CD4-positive, alpha-beta T cell treated with Interferon gamma for 1 hour (primary cell): ENCODE measurements at regions not wholly inside any gene's neighbourhood (a gene's known extent, or its start where the extent isn't known, plus 50 kb on each side); places are given as distances from the start of the nearest gene placed in this dataset.

Experiments
- DNase-seq: peaks from one replicate; pipeline ENCODE4 v3.0.0-alpha.2; 2020

DNA sequence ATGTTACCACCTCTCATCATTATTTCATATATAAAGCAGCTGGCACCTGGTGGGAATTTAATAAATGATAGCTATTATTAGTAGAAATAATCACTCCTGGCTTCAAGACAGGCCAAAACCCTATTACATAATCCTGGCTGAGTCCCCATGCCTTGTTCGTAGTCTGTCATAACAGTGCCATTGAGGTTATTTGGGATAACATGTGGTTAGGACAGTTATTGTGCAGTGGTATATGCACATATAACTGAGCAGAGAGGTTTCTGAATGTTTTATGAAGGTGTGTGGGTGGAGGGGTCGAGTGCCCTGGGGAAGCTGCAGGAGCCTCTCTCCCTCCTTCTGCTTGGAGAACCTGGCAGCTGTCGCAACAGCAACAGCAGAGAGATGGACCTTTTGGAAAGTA is 162.4 kb upstream of the NABP1 start:
- DNase-seq, result no peak

DNA sequence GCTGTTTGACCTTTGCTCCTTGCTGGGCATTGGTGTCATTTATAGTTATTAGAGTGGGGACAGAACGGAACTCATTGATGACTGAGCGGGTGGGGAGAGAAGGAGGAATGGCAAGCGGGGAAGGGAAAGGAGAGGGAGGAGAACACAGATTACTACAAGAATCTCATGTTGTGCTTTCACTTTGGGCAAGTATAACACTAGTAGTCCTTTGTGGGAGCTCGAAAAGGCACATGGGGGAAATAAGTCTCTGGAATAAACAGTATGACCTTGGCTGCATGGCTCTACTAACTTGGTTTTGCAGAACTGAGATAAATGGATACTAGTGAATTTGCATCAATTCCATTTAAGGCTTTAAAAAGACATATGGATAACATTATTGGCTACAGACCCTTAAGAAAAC is 161.7 kb upstream of the NABP1 start:
- no peak for DNase-seq

DNA sequence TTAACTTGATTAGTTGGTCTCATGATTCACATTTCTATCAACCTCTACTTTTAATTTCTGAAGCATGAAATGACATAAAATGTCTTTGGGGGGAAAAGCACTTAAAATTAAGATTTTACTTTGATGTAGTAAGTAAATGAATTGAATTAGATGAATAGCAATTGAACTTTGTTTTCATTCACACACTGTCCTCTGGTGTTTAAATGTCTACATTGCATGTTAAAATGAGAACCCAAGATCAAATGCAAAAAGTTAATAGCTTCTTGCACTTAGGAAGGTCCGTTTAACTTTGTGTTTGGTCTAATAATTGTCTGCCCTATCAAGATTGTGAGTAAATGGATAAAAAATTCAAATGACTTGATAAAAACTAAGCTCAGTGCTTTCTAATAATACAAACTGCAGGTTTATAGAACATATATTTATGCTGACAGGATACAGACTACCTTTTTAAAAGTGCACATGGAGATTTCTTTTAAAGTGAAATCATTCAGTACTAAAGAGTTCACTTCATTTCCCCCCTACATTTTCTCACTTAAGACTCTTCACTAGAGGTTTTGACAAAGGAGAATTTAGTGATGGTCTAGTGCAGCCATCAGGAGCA is 156.2 kb upstream of the NABP1 start:
- DNase-seq, result no peak

DNA sequence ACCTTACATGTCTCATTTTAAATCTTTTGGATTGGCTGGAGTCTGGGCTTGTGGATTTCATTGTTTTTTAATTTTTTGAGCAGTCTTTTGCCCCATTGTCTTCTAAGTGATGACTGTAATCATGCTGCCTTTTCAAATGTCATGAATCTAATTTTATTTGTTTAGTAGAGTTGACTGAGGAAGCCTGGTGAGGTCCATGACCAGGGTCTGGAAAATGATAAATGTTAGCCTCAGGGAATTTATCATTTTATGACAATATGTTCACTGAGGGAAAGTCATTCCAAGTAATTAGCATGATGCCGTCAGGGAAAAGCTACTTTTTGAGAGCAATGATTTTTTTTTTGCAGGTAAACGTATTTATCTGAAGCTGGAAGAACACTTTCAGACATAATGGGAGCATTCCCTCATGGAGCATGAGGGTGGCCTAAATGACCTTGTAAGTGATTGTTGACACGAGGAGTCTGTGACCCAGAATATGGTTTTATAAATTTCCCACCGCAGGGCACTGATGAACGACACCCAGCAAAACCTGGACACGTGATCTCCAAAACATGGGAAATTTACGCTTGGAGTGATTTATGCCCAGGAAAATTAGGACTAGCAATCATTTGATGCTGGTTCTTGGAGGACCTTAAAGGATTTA is 155.3 kb upstream of the NABP1 start:
- DNase-seq, result no peak

DNA sequence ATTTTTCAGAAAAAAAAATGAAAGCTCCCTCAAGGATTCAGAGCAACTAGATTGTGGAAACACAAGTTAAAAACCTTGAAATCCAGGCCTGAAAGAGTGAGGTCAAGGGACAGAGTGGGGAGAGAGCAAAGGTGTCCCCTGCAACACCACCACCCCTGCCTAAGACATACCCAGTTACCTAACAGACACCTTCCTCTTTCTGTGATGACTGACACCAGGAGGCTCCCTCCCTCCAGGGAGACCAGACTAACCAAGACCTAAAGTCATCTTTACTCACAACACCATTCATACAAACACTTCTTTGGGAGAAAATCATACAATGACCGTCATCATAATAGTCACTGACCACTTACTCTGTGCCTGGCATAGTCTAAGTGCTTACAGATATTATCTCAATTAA is 151.8 kb upstream of the NABP1 start:
- DNase-seq, result no peak

DNA sequence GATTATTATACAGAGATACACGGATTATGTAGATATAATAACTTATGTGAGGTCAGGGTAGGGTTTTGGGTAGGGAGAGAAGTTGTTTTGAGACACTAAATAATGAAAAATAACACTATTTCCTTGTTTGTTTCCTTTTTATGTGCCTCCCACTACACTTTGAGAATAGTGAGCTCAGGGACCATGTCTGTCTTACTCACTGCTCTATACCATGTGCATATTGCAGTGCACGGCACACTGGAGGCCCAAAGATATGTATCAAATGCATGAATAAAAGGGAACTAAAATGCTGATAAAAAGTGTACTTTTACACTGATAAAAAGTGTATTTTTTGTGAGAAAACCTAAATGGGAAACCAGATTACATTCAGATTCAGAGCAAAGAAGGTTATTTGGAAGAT is 151.4 kb upstream of the NABP1 start:
- DNase-seq, result no peak

DNA sequence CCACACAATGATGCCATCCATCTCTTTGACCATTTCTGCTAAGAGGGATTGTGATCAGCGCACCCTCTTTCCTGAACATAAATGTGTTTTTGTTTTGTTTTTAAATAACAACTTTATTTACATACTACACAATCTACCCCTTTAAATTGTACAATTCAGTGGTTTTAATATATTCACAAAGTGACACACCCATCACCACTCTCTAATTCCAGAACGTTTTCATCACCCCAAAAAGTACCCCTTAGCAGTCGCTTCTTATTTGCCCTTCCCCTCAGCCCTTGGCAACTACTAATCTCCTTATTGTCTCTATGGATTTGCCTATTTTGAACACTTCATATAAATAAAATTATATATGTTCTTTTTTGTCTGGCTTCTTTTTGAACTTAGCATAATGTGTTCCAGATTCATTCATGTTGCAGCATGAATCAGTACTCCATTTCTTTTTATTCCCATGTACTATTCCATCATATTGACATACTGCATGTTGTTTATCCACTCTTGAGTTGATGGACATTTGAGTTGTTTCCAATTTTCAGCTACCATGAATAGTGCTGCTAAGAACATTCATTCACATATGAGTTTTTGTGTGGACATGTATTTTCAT is 150.9 kb upstream of the NABP1 start:
- no peak for DNase-seq

DNA sequence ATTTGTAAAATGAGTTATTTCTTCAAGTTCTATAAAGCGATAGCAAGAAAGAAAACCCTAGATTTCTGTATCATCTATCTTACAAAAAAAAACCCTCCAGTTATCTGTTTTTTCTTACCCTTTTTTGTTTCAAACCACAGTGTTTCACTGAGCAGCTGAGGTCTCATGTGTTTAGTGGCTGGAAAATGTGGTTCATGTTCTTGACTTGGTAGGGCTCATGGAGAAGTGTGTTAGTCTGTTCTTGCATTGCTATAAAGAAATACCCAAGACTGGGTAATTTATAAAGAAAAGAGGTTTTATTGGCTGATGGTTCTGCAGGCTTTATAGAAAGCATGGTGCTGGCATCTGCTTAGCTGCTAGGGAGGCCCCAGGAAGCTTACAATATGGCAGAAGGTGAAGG is 147.3 kb upstream of the NABP1 start:
- no peak for DNase-seq

DNA sequence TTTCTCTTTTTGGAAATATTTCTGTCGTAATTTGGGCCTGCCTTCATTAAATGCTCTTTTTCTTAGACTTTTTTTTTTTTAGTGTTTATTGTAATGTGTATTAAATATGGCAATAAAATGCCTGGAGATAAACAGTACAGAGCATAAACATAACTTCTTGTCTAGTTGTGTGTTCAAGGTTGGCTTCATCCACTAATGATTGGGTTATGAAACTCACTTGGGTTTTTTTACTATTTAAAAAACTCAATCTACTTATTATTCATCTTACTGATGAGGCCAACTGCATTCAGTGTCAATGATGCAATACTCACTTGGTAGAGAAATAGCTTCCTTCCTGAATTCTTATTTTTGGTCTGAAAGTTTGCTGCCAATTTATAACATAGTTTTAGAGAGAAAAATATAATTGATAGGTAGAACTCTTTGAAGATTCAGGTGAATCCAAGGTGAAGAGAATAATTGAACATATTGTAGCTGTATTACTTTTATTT is 144.2 kb upstream of the NABP1 start:
- no peak for DNase-seq

DNA sequence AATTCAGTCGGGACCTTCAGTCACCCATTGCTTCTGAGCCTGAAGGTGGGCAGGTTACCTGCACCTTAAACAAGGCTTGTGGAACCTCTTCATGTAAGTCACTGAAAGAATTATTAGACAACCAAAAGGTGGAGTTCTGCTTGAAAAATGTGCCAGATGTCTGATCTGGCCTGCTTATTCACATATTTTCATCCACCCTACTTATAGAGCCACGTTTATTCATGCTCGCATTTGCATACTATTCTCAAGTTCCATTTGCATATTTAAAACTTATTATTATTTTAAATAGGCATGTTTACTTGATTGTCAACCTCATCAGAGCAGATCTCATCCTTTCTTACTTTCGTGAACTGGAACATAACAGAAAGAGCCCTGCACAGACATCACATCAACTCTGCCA is 140.0 kb upstream of the NABP1 start:
- no peak for DNase-seq

DNA sequence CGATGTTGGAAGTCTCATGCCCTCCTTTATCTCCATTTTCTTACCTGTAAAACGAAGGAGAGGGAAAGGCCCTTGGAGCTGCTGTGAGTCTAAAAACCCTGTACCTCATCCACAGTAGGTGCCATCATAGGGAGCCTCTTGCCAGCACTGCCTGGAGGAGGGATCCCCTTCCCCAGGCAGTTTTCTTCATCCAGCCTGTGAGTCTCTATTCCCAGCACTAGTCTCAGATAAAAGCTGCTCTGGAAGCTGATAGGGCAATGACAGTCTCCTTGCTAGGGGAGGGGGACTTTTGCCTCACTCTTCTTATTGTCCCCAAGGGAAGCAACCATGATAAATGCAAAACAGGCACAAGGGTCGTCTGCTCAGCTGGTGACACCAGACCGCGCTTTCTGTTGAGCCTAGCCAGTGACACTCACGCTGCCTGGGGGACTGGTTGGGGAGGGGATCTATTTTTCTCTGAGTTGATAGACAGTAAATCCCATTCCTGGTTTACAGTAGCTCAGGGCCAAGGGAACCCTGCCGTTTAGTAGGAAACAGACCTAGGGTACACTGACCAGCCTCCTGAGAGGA is 139.5 kb upstream of the NABP1 start:
- DNase-seq, result no peak

DNA sequence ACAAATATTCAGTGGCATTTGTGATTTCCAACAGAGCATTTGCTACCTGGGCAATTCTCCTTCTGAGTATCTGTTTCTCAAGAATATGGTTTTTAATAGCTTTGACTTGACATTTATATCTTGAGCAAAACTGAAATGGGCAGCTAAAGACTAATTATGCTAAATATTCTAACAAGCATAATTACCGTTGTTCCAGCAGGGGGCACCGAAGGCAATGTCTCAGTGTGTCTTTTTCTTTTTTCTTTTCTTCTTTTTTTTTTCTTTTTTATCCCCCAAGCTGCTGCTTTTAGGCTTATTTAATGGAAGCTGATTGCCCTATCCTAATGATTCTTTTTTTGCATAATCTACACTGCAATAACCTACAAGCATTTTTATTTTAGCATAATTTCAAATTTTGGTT is 138.9 kb upstream of the NABP1 start:
- no peak for DNase-seq

DNA sequence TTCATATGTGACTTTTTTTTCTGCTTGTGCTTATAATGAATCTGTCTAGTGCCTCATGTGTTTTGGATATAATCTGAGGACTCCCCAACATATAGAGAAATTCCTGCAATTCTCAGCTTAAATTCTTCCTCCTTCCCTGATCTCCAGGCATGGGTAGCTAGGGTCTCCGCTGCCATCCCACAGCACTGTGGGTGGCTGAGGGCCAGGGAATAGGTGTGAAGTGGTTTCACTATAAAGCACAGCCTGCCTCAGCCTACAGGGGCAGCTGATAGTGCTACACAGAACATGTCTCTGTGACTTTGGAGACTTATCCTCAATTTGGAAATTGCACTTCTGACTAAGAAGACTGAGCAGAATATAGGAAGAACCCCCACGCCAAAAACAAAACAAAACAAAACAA is 137.3 kb upstream of the NABP1 start:
- DNase-seq, result no peak

DNA sequence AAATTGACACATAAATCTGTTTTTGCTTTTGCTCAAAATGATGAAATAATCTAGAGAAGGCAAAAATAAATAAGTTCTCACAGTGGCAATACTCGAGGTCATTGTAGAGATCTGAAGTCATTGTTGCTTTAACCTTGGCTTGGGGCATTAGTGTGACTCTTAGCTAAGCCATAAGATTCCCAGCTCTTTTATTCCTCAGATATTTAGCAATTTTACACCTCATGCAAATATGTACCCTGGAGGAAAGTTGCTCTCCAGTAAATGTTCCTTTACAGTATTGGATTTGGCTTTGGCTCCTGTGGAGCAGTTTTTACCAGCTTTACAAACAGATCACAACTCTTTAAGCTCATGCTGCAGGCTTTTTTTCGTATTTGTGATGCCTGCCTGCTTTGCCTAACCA is 134.2 kb upstream of the NABP1 start:
- no peak for DNase-seq

DNA sequence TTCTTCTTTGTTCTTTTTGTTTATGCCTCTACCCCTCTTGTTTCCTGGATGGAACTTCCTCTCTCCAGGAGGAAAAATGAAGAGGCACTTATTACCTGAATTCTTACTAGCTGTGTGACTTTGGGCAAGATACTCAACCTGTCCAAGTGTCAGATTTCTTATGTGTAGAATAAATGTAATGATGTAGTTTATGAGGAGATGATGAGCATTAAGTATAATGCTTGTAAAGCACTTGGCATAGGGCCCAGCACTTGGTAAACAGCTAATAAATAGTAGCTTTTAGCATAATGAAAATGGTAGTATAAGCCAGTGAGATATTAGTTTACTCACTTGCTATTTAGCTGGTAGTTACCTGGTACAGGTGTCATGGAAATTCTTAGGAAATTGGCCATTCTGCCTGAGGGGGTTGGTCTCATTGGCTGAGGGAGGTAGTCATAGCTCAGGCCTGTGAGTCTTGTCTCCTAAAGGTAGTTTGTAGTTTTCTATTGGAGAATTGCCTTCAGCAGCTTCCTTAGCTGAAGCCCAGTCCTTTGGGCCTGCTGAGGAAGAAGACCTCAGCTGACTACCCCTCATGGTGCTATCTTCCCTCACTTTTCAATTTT is 133.4 kb upstream of the NABP1 start:
- no peak for DNase-seq

DNA sequence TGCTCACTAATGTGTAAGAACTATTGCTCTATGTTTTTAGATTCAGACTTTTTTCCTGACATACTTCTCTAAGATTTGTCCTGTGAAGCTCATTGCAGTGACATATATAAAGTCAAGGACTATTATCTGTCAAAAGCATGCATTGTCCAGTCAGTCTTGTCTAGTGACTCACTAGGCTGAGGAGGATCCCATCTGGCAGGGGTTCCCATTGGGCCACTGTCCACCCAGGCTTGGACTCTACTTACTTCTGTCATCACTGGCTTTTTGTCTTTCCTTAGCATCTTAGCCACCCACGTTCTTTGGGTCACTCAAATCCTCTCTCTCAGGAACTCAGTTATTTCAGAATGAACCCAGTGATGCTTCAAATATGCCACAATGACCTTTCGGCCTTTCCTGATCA is 132.6 kb upstream of the NABP1 start:
- DNase-seq, result no peak

DNA sequence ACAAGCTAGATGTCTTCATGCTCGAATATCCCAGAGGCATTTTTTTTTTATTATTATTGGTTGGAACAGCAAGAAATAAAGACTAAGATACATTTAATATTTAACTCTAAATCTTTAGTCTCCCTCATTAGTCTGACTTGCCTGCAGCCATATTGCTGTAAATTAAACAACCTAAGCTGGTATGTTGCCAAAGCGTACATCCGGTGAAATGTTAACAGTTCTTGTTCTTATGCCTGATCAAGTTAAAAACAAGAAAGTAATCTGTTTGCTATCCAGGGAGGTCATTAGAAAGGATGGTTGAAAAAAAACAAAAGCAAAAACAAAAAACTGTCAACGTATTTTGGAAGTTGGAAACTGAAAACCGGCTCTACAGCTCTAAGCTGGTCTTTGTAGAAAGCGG is 125.9 kb upstream of the NABP1 start:
- no peak for DNase-seq

DNA sequence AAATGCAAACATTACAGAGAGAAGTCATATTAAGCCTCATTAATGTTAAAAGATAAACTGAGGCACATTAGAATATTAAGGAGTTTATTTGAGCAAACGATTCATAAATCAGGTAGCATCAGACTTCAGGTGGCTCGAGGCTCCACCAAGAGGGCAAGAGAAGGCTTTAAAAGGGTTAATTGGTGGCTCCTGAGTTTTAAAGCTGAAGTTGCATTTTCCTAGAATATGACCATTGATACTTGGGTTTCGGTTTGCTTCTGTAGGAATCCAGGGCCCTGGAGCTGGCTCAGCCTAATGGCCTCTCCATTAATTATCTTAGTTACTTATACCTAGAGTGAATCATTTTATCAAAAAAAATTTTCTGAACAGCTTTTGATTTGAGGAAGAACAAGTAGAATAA is 123.7 kb upstream of the NABP1 start:
- DNase-seq, result no peak

DNA sequence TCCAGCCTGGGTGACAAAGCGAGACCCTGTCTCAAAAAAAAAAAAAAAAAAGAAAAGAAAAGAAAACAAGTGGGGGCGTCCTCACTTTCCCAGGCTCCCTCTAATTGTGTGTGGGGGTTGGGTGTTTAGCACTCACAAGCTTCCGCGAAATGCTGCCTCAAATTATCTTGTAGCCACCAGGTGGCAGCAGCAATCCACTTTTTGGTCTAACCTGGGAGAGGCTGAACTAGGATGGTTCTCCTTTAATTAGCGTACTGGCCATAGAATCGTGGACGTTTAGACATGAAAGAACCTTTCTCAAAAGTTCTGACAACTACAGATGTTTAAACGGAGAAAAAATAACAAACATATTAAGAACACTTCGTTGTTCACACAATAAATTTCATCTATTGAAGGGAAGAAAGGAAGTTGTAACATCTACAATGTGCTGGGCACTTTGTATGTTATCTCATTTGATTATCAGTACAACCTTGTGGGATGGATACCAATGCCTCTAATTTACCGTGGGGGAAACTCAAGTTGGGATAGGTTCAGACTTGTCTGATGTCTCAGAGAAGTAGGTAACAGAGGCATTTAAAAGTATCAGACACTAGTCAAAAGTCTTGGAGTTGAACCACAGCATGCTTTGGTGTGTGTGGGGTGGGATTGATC is 122.7 kb upstream of the NABP1 start:
- DNase-seq, result peak; percentile 73

DNA sequence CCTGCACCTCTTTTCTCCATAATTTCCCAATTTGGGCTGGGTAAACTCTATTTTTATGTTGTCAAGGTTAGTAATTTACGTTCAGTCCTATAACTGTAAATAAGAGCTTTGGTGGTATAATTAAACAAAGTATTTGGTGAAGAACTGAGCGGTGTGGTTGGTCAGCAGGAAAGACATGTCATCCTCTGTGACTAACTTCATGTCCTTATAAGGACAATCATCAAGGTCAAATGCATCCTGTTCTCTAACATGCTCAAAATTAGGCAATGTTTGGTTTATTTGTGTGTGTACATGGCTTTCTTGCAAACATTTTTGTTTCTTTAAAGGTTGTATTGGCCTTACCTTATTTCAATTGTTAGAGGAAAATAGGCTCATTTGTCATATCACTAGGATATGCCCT is 121.5 kb upstream of the NABP1 start:
- DNase-seq, result no peak

DNA sequence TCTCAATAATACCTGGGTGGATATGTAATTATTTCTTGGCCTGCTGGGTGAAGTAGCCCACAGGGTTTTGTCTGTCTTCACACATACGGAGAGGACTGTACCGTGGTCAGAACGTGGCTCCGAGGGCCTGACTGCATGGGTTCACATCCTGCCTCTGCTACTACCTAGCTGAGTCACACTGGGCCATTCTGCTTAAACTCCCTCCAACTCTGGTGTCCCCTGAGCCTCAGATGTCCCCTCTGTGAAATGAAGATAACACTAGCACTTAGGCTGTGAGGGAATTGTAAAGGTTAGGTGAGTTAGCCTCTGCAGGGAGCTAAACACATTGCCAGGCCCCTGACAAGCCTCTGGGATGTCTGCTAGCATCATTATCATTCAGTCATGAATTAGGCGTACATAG is 120.1 kb upstream of the NABP1 start:
- DNase-seq, result no peak

DNA sequence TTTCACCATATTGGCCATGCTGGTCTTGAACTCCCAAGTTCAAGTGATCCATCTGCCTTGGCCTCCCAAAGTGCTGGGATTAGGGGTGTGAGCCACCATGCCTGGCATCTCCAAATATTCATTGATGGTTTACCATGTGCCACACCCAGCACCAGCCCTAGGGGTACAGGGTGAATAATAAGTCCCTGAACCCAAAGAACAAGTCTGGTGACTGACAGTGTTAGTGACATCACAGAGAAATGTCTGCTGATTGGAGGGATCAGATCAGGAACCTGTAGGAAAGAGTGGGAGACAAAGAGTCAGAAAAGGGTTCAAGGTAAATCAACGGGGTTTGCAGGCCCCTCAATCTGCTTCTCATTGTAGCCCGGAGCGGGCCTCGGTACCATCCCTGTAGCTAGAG is 118.4 kb upstream of the NABP1 start:
- DNase-seq, result no peak

DNA sequence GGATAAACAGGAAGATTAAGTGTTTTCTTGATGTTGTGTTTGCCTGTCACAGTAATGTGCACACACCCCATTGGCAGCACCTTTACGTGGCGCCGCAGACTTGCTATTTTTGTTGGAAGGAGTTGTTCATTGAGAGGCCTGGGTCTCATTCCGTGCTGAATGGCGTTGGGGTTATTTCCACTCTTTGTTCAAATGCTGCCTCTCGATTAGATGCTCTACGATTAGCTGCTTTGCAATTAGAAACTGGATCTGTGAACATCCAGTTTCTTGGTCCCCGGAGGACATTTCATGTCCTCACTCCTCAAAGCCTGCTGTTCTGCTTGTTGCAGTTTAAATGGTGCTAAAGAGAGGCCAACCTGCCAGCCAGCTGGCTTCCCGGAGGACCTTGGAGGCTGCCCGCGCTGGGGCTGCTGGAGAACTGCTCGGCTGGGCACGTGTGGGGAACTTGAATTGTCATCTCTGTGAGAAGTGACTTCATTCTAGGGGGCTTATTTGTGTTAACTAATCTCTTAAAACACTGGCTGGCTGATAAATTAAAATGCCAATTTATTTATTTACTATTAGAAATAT is 117.4 kb upstream of the NABP1 start:
- DNase-seq, result no peak
